ENCODE measurements at regions not wholly inside any gene's neighbourhood (a gene's known extent, or its start where the extent isn't known, plus 50 kb on each side); places are given as distances from the start of the nearest gene placed in this dataset.

GRCh38 chr14:66237741-66238140 lies 248.4 kb upstream of the CCDC196 start:
- TF ChIP-seq CTCF (IDR thresholded peaks at IDR 0.05) = no peak
- TF ChIP-seq POLR2A (IDR thresholded peaks at IDR 0.05) = no peak
- TF ChIP-seq EP300 (IDR thresholded peaks at IDR 0.05) = no peak
